NOMO-1 treated with dmso at 0.1 percent for 144 hours (cell line): ENCODE measurements at regions not wholly inside any gene's neighbourhood (a gene's known extent, or its start where the extent isn't known, plus 50 kb on each side); places are given as distances from the start of the nearest gene placed in this dataset.

Source experiments
- DNase-seq: peaks from one replicate; lab custom pipeline; 2025; ENCODE audit not compliant: unreplicated experiment; lab: John Stamatoyannopoulos, UW

DNA sequence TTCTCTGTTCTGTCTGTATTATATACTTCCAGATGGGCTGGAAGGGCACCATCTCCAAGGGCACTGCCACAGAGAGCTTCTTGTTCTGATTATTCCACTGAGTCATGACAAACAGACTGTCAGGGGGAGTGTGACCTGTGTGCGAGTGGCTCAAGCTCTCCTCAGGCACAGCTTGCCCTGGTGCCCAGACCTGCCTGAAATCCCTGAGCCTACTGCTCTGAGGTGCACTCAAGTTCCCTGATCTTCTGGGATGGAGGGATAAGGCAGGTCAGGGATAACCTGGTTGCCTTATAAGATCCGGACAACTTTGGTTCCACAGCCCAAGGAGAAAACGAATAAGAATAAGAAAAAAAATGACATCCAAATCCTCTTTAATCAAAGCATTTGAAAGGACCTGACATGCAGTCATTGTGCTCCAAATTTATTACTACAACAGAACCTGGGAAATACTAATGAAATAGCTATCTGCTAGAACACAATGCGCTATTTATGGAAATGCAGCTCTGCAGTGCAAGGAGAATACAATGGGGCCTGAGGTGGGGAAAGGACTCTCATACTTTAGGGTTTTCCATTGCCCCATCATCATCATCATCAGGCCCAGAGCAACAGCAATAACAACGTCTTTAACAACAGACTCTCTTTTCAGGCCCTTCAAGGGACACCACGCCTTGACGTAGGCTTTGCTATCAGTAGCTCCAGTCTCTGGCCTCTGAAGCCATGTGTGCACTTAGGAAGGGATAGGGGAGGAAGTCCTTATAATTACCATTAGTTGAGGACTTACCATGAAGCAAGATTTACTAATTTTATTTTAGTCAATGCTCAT, 217.1 kb upstream of the KIRREL3 start:
- DNase-seq = no peak

DNA sequence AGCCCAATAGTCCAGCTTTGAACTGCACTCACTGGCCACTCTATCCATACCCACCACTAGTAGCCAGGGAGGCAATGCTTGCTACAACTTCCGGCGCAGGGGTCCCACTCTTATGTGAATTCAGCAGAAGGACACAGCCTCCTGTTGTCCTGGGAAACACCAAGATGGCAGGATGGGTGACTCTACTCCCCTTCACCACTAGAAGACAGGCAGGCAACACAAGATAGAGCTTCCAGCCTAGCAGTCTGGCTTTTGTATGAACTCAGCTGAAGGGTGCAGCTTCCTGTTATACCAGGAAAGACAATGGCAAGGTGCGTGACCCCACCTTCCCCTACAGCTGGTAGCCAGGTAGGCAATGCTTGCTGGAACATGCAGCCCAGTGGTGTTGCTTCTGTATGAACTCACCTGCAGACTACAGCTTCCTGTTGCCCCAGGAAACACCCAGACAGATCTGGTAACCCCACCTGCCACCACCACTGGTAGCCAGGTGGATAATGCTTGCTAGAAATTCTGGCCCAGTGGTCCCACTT, 205.2 kb upstream of the KIRREL3 start:
- no peak for DNase-seq

DNA sequence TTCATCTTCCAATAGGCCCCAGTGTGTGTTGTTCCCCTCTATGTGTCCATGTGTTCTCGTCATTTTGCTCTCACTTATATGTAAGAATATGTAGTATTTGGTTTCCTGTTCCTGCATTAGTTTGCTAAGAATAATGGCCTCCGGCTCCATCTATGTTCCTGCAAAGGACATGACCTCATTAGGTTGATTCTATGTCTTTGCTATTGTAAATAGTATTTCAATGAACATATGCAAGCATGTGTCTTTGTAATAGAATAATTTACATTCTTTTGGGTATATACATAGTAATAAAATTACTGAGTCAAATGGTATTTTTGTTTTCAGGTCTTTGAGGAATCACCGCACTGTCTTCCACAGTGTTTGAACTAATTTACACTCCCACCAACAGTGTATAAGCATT, 202.9 kb upstream of the KIRREL3 start:
- DNase-seq = no peak

DNA sequence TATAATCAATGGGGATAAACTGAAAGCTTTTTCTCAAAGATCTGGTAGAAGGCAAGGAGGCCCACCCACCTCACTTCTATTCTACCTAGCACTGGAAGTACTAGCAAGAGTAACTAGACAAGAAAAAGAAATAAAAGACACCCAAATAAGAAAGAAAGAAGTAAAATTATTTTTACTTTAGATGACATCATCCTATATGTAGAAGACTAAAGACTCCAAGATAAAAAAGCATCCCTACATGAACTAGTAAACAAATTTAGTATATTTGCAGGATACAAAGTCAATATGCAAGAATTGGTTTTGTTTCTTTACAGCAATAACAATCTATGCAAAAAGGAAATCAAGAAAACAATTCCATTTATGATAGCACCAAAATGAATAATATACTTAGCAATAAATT, 201.5 kb upstream of the KIRREL3 start:
- no peak for DNase-seq

DNA sequence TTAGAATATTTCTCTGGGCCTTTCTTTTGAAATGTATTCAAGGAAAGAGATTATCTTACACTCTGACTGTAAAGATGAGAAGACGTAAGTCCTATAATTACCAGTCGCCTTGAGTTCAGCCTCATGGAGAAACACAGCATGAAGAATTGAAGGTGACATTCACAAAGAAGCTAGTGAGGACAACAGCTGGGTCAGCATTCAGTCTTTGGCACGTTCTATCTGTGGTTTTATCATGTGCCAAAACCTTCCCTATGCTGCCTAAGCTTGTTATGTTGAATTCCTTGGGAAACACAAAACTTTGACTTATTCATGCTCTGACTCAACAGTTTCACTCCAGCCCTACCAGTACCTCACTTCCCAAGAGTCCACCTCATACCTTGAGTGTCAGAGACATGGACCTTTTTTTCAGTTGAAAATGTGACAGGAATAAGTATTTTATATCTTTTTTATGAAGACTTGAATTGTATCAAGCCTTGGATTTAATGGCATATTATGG, 198.8 kb upstream of the KIRREL3 start:
- no peak for DNase-seq

DNA sequence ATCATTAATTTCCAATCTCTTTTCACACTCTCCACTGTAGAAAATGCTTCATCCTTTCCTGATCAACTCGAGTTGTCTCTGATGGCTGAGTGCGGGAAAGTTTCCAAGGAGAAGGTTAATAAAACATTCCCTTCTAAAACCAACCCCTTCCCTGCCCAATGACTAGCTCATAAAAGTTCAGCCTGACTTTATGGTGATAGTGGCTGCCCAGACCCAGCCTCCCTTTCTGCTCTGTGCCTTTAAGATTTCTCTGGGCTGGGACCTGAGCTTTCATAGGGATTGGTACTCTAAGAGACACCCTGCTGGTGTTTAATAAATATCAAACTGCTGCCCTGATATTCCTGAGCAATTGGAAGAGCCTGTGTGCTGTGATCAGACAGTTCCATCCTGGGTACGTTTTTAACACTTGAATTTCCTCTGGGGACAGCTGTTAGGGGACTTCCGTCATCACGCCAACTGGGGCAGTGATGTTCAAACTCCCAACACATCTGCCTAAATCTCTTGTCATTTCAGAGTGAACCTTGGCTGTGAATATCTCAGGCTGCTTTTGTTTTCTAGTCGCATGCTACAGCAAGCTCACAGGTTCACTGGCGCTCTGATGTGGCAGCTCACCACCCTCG, 195.0 kb upstream of the KIRREL3 start:
- no peak for DNase-seq

DNA sequence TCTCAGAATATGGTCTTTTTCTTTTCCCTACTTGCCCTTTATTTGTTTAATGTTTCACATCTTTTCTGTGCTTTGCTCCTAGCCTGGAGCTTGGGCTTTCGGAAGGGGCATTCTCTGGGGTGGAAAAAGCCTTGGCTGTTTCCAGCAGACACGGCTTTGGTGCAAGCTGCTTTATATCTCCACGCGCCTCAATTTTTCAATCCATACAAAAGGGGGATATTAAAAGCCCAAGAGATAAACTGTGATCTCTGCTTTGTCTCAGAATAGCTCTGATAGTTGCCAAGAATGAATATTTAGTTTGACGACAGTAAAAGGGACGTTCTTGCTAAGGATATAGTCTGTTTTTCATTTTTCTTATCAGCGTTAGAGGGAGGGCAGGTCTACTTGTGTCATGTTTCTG, 194.0 kb upstream of the KIRREL3 start:
- no peak for DNase-seq

DNA sequence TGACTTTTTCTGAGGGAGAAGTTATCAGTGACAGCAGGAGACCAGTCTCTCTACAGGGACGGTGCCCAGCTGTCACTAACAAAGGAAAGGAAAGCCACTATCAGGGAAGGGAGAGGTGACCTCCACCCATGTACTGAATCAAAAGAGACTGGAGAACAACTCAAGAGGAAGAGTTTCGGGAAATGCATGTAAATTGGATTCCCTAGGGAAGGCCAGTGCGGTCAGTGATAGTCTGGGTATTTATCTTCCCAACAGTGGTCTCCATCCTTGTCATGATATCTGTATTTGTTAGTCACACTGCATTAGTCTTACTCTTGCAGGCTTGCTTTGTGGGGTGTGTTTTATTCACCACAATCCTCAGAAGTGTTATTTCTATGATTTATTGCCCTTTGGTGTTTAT, 193.4 kb upstream of the KIRREL3 start:
- DNase-seq = no peak

DNA sequence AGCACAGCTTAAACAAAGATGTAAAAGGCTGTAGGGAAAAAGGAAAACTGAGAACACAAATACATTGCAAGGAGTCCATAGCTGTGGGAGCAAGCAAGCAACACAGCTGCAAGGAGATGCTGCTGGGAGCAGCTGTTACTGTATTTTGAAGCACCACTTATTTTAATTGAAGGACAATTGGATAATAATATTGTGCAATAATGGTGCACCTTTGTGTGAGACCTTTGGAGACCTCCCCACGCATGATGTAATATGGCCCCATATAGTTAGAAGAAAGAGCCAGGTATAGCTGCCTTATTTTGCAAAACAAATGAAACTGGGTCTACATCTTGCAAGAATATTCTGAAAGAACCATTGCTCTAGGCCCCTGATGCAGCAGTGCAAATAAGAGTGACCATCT, 191.1 kb upstream of the KIRREL3 start:
- DNase-seq = no peak

DNA sequence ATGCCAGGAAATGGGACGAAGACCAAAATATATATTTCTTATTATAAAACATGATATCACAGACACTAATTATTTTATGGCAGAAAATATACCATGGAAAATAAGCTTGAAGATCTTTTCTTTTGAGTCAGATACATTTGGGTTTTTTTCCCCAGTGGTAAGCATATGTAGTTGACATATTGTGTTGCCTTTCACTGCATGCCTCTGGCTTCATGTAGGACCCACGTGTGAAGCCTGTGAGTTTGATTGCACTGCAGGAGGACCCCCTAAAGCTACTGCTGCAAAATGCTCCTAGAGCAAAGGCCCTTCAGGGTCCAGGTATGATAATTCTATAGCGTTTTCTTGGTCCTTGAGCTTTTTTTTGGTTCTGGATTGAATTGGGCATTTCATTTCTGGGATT, 190.7 kb upstream of the KIRREL3 start:
- no peak for DNase-seq

DNA sequence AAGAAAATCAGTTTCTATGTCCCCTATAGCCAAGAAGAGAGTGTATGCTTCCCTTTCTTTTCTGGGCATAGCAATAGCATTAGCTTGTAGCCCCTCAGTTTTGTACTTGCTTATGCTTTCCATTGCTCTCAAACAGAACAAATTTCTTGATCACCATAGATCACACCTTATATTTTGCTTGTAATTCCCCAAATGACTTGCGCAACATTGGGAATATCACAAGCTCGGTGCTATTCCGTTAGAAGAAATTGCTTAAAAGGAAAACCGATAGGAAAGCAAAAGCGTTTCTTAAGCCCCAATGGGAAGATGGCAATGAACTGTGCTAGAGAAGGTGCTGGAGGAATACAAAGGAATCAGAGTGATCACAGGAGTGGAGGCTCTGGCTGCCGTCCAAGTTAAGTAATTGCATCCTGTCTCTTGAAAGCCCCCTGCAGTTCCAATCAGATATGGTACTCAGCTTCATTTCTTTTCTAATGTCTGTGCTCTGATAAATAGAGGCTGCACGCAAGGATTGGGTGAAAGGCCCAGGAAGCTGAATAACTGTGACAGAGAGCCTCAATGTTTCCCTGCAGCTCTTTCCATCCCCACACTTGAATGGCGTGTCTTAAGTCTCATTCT, 182.1 kb upstream of the KIRREL3 start:
- DNase-seq = no peak

DNA sequence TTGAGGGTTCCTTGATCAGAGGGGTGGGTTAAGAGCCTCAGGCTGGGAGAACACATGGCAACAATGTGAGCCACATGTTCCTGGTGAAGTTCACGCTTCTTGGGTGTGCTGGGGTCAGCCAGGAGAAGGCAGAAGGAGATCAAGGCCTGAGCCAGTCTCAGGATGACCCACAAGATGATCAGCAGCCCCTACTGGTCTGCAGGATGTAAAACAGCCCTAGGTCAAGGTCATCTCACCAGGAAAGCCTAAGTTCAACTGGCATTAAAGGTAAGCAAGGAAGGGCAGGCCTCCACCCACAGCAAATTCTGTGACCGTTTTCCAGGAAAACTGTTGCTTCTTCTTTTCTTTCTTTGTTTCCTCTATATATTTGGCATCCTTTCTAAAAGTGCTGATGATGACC, 156.7 kb upstream of the KIRREL3 start:
- no peak for DNase-seq

DNA sequence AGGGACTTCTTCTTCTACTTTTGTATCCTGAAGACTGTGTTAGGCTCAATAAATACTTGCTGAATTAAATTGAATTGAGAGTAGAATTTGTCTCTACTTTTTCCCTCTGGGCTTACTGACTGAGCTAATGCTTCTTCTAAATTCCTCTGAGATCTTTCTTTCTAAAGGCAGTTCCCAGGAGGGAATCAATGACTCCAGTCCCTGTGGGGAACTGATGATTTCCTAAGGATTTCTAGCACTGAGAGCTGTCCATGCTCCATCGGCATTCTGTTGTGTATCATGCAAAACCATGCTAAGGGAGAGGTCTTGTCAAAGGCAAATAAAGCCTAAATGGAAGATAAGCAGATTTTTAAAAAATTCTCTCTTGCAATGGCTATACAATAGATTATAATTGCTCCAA, 148.8 kb upstream of the KIRREL3 start:
- no peak for DNase-seq

DNA sequence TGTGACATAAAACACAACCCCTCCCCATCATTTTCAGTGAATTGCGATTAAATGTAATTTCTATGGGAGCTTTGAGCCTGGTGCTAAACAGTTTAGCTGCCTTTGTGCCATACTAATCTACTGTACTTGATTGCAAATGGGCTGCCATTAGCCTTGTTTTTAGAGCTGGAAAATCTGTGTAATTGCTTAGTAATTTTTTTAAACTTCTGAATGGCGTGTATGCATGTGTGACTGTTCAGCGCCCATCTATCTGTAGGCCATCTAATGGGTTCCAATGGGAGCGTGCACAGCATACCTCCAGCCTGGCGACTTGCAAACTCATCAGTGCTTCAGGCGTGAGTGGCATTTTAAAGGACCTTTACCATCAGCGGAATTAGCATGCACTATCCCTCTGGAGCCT, 142.7 kb upstream of the KIRREL3 start:
- DNase-seq = no peak

DNA sequence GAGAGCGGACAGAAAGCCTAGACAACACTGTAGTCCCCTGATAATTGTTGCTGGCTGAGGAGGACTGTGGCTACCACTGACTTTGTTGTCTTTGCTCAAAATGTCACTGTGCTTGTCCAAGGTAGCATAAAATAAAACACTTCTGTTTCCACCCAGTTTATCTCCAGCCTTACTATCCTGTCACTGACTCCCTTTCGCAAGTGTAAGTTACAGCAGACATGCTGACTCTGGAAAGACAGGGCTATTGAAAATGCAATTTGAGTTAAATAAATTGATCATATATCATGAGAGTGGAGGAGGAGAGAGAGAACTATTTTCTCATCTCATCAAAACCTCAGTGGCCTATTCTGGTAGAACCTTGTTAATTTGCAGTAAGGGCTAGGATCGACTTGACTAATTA, 138.0 kb upstream of the KIRREL3 start:
- DNase-seq = no peak

DNA sequence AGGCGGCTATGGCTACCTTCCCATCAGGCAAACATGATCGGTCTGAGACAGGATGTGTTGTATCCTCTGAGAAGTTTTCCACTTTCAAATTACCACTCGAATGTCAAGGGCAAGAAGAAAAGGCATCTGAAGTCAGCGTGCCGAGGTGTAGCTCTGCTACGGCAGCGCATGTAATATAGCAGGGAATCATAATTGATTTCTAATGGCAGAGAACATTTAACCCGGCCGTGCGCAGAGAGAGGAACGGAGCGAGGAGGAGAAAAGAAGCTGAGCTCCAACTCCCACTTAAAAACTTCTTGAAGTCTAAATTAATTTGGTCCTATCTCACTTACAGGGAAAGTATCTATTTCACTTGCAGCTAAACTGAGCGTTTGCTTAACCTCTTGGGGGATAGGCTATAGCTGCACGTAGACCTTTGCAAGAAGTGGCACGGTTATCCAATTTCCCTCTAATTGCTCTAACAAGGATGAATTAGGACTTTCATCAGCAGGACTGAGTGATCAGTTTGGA, 137.3 kb upstream of the KIRREL3 start:
- no peak for DNase-seq

DNA sequence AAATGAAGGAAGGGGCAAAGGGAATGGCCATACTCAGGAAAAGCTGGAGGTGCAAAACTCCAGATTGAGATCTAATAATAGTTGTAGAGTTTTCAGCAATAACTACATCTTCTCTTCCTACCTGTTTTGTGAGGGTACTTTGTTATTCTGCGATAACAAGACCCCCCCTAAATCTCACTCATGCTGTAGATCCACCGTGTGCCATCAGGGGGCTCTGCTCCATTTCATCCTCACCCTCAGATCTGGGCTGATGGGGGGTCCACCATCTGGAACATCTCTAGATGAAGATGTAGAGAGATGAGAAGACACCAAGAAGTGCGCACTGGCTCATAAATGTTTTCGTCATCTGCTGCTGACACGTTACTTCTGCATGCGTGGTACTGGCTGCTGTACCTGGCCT, 135.9 kb upstream of the KIRREL3 start:
- DNase-seq = no peak

DNA sequence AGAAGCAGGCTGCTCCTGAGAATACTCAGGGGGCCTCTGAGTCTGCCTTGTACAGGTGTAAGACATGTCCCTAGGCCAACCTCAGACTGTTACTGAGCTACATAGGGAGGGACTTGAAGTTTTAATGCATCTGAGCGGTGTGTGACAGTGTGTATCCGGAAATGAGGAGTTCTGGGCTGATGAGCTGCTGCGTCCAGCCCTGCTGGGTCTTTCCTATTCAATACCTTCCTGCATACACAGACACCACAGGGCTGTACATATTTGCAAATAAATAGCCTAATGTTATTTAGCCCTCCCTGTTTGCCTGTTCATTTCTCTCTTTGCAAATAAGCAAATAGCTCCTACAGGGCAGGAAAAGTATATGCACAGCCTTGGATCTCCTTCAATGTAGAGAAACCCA, 134.7 kb upstream of the KIRREL3 start:
- no peak for DNase-seq

DNA sequence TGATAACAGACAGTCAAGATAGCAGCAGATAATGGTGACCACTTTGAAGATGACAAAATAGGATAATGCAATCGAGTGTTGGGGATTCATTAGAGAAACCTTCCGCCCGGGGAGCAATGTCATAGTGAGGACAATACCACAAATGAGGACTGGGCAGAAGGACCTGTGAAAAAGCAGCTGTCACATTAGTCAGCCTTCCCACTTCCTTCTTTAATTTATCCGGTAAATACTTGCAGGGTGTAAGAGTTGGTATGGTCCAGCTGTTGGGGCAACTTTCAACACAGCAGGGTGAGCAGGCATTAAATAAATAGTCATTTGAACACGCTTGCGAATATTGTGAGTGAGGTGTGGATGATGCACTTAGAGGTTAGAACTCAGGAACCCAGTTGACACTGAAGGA, 132.5 kb upstream of the KIRREL3 start:
- DNase-seq = no peak

DNA sequence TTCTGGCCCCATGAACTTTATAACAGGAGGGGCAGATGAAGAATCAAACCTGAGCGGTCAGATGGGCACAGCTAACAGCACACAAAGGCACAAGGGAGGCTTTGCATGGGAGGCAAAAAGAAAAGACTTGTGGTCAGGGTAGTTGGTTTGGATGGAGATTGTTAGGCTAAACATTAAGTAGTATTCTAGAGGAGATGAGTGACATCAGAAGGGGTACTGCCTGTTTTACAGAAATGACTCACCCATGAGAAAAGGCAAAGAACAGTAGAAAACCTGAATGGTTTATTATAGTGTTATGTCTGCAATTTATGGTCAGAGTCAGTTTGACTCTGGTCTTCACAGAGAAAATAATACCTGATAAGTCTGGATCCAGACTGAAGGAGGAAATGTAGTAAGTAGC, 129.8 kb upstream of the KIRREL3 start:
- no peak for DNase-seq

DNA sequence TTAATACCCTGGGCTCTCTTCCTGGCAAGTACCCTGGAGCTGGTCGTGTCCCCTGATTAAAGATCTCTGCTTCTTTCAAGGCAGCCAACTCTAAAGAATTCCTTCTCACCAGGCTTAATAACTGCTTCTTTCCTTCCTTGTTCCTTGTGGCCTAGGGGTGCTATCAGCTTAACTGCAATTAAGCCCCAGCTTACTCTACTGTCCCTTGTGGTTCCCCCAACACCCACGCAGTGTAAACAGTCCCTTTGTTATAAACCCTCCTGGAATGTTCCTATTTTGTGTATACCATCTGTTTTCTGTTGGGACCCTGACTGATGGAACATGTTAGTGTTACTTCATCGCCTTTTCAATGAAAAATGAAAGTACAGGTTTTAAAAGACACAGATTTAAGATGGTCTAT, 126.4 kb upstream of the KIRREL3 start:
- no peak for DNase-seq

DNA sequence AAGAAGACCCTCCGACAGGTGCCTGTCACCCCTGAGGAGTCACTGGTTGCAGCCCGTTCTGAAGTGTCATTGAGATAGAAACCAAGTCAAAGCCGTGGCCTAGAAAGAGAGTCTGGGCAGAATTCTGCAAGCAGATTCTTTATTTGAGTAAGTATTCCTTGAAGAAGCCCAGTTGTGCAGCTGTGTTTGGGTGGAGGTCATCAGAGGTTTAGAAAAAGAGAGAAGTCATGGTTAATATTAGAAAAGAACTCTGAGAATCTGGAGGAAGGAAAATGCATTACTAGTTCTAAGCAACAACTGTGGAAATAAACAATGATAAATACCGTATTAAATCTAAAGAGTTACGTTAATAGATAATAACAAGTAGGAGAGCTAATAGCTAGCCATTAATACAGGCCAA, 118.8 kb upstream of the KIRREL3 start:
- no peak for DNase-seq
